Naive thymus-derived CD8-positive, alpha-beta T cell (primary cell): ENCODE measurements at regions not wholly inside any gene's neighbourhood (a gene's known extent, or its start where the extent isn't known, plus 50 kb on each side); places are given as distances from the start of the nearest gene placed in this dataset.

ENCODE experiments used
- ATAC-seq, 2 donors: fragments of 150-1000 bp; cut with Tn5 transposase in 1 of 2; sonication (Bioruptor Pico), chemical (Tn5 transposase) in 1 of 2; 1 replicate in 1 of 2; 2 replicates in 1 of 2; pipeline ENCODE4 v1.10.0; 2021; ENCODE audit warnings: mild to moderate bottlenecking in 2 of 2, moderate library complexity in 2 of 2
- POLR2A ChIA-PET: fragments of 350-600 bp; sonication (Branson Sonifier 250); formaldehyde crosslinking; loops from one replicate; lab custom pipeline; 2021; ENCODE audit warnings: antibody characterized with exemption; lab: Charles Lee
- DNase-seq, 10 donors: peaks; one replicate each; pipeline versions ENCODE4 v3.0.0 to v3.0.0-alpha.2; 2020 to 2022
- H3K27ac Mint-ChIP-seq, 10 donors: one replicate each; pipeline ENCODE4 v1.8.0; 2020 to 2022; ENCODE audit warnings: mild to moderate bottlenecking in 10 of 10, mixed read lengths in 10 of 10, moderate library complexity in 4 of 10, inconsistent platforms in 1 of 10
- H3K27me3 Mint-ChIP-seq, 5 donors: one replicate each; pipeline ENCODE4 v1.8.0; 2021 to 2022; ENCODE audit warnings: mixed read lengths in 5 of 5
- H3K36me3 Mint-ChIP-seq, 3 donors: one replicate each; pipeline ENCODE4 v1.8.0; 2020 to 2022; ENCODE audit warnings: mixed read lengths in 3 of 3, mild to moderate bottlenecking in 2 of 3, inconsistent platforms in 1 of 3
- H3K4me1 Mint-ChIP-seq, 4 donors: one replicate each; pipeline ENCODE4 v1.8.0; 2021 to 2022; ENCODE audit warnings: mixed read lengths in 4 of 4
- H3K4me3 Mint-ChIP-seq, 10 donors: one replicate each; pipeline ENCODE4 v1.8.0; 2020 to 2022; ENCODE audit warnings: mild to moderate bottlenecking in 10 of 10, mixed read lengths in 10 of 10, moderate library complexity in 6 of 10, inconsistent platforms in 1 of 10
- H3K9me3 Mint-ChIP-seq, 9 donors: one replicate each; pipeline ENCODE4 v1.8.0; 2020 to 2022; ENCODE audit warnings: mixed read lengths in 9 of 9, mild to moderate bottlenecking in 3 of 9, inconsistent platforms in 1 of 9, moderate library complexity in 1 of 9

DNA sequence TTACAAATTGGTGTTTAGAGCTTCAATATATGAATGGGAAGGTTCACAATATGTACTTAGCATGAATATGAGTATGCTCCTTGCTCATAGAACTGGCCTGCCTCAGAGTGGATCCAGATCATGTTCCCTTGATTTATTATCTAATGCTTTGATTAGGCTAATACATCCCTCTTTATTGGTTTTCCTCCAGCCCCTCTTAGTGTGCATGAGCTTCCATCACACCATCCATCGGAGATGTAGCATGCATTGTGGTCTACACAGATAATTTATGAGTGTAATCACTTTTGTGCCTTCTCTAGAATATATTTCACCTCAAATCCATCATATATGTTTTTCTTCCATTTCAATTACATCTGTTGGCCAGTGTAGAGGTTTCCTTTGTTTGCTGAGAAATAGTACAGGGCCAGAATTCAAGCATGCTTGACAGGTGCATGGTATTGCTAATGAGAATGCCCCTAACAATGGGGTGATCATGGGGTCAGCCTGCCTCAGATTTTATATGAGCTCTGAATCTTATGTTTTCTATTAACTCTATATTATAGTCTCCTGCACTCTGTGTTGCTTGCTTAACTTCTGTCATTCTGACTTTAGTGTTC is 786.4 kb upstream of the ARPP21 start:
- no peaks in the 10 kb centered on the region for H3K4me1 Mint-ChIP-seq
- ATAC-seq (no peak), DNase-seq (no peak)
- no peaks in the 10 kb centered on the region for H3K36me3 Mint-ChIP-seq
- no peak overlapping the region for H3K27ac Mint-ChIP-seq
- H3K9me3 Mint-ChIP-seq, result peaks cover 0 to 16% (median 0%) of the 10 kb centered on the region in 9 donors
- peaks cover 0 to 4% (median 0%) of the 10 kb centered on the region in 5 donors for H3K27me3 Mint-ChIP-seq
- POLR2A ChIA-PET, result no interaction called here
- H3K4me3 Mint-ChIP-seq, result no peak overlapping the region

DNA sequence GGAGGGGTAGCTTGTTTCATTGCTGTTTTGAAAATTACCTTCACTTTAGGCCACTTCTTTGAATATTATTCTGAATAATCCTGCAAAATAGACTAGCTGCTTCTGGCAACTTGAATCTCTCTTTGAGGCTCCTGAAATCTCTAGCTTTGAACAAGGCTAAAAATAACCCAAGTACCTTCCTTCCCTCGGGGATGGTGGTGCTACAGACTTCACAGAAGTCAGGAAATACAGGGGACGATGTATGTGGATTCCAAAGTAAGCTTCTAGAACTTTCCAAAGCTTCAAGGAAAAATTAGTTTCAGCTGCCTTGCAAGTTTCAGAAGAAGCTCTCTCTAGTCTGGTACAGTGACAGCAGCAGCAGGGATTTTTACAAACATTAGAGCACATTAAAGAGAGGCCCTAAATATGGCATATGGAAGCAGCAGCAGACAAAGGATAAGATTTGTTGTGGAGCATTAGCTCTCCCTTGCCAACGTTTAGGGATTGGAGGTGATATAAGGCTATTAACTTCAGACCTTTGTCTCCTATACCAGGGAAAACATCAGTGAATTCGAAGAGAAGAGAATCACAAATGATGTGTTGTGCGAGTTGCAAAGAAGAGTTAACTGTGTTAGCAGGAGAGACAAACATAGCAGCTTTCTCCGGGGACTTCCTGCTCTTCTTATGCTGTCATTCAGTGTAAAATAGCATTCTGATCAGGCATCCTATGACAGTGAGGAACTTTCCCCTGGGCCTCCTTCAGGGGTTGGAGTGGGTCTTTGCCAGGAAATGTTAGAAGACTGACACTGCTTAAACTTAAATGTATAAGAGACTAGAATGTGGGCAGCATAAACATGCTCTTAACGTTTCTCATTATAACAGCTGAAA is 783.0 kb upstream of the ARPP21 start:
- Mint-ChIP-seq H3K27ac (no peak overlapping the region), H3K27me3 (no peaks in the 10 kb centered on the region), H3K9me3 (peaks cover 0 to 16% (median 0%) of the 10 kb centered on the region in 9 donors), H3K4me1 (no peaks in the 10 kb centered on the region), H3K36me3 (no peaks in the 10 kb centered on the region), H3K4me3 (no peak overlapping the region)
- no peak for DNase-seq
- no peak for ATAC-seq
- POLR2A ChIA-PET, result no interaction called here

DNA sequence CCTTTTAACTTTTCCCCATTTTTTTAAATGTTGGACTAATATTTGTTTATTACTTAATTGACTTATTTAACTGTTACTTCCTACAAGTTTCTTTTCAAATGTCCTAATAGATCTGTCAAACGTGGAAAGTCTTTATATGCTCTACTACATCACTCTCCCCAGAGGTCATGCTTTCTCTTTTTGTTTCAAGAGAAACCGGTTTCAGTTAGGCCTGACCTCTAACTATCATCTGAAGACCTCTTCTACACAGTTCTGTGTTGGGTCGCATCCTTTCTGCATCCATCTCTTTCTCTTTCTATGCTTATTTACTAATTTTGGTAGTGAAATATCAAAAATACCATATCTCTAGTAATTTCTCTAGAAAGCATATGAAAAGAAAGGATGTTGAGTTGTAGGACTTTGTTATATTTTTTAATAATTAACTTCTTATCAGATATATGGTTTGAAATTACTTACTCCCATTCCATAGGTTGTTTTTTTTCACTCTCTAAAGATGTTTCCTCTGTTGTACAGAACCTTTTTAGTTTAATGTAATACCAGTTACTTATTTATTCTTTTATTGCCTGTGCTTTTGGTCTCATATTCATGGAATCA is 781.2 kb upstream of the ARPP21 start:
- DNase-seq (no peak), ATAC-seq (no peak)
- no peak overlapping the region for H3K4me3 Mint-ChIP-seq
- no peak overlapping the region for H3K27ac Mint-ChIP-seq
- no peaks in the 10 kb centered on the region for H3K4me1 Mint-ChIP-seq
- POLR2A ChIA-PET, result no interaction called here
- H3K36me3 Mint-ChIP-seq, result no peaks in the 10 kb centered on the region
- H3K27me3 Mint-ChIP-seq, result no peaks in the 10 kb centered on the region
- H3K9me3 Mint-ChIP-seq, result peaks cover 0 to 6% (median 0%) of the 10 kb centered on the region in 9 donors

DNA sequence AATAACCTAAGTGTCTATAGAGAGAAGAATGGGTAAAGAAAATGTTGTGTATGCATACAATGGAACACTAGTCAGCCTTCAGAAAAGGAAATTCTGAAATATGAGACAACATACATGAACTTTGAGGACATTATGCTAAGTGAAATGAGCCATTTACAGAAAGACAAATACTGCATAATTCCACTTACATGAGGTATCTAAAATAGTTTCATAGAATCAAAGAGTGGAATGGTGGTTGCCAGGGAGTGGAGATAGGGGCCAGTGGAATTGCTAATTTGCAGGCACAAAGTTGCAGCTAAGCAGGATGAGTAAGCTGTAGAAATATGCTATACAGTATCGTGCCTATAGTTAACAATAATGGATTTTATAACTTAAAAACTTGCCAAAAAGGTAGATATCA is 779.6 kb upstream of the ARPP21 start:
- no peak for ATAC-seq
- Mint-ChIP-seq H3K9me3 (no peaks in the 10 kb centered on the region), H3K27me3 (no peaks in the 10 kb centered on the region), H3K4me3 (no peak overlapping the region), H3K36me3 (no peaks in the 10 kb centered on the region), H3K4me1 (peaks cover 0 to 5% (median 0%) of the 10 kb centered on the region in 4 donors), H3K27ac (no peak overlapping the region)
- DNase-seq, result no peak
- POLR2A ChIA-PET, result no interaction called here

DNA sequence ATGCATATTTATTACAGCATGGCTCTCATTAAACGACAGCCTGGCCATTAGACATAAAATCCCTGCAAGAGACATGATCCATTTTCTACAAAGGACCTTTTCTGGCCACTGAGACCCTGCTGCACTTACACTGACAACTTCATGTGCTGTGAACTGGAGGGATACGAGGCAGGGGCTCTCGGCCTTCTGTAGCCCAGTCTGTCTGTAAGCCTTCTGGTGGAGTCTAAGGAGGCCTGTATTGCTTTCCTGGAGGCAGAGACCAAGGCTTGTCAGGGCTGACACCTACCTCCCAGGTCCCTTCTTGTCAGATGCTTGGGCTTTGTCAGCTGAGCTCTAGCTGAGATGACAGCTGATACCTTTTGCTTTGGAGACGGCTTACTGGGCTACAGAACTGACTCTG is 776.9 kb upstream of the ARPP21 start:
- Mint-ChIP-seq H3K27me3 (no peaks in the 10 kb centered on the region), H3K36me3 (no peaks in the 10 kb centered on the region), H3K4me1 (peaks cover 0 to 5% (median 0%) of the 10 kb centered on the region in 4 donors), H3K9me3 (peaks cover 0 to 1% (median 0%) of the 10 kb centered on the region in 9 donors), H3K4me3 (no peak overlapping the region), H3K27ac (no peak overlapping the region)
- POLR2A ChIA-PET, result no interaction called here
- no peak for ATAC-seq
- no peak for DNase-seq

DNA sequence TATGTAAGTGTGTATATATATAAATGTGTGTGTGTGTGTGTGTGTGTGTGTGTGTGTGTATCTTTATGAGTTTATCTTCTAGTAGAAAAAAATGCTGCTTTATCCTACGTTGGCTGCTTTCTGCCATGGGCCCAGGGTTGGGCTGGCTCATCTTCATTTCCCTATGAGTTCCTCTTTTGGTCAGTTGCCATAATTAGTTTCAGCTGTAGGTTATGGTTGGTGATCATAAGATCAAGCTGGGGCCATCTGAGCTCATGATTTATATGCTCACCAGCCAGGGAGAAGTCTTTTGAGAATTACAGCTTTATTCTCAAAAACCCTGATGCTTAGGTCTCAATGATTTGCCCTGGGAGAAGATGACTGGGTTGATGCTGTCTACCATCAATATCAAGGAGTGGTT is 775.8 kb upstream of the ARPP21 start:
- Mint-ChIP-seq H3K4me3 (no peak overlapping the region), H3K4me1 (peaks cover 0 to 5% (median 0%) of the 10 kb centered on the region in 4 donors), H3K36me3 (no peaks in the 10 kb centered on the region), H3K27me3 (peaks cover 0 to 3% (median 0%) of the 10 kb centered on the region in 5 donors), H3K9me3 (peaks cover 0 to 1% (median 0%) of the 10 kb centered on the region in 9 donors), H3K27ac (no peak overlapping the region)
- no peak for ATAC-seq
- POLR2A ChIA-PET, result no interaction called here
- no peak for DNase-seq

DNA sequence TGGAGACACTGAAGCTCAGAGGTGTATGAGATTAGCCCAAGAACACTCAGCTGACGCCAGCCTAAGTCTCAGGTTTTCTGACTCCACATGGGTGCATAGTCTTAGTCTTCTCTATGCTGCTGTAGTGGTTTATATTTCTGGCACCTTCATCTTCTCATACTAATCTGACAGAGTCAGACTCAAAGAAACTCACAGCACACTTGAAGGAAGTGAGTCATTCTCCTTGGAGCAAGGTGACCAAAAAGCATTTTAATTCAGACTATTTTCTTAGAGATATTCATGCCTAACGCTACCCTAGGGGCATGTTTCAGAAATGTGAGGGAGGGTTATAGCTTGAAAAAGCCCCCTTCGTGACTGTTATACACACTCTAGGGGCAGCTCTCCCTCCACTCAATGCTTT is 775.3 kb upstream of the ARPP21 start:
- H3K4me1 Mint-ChIP-seq, result peaks cover 0 to 5% (median 0%) of the 10 kb centered on the region in 4 donors
- H3K9me3 Mint-ChIP-seq, result peaks cover 0 to 1% (median 0%) of the 10 kb centered on the region in 9 donors
- ATAC-seq (no peak), DNase-seq (no peak)
- H3K27me3 Mint-ChIP-seq, result peaks cover 0 to 5% (median 0%) of the 10 kb centered on the region in 5 donors
- no peaks in the 10 kb centered on the region for H3K36me3 Mint-ChIP-seq
- H3K27ac Mint-ChIP-seq, result no peak overlapping the region
- POLR2A ChIA-PET, result no interaction called here
- H3K4me3 Mint-ChIP-seq, result no peak overlapping the region

DNA sequence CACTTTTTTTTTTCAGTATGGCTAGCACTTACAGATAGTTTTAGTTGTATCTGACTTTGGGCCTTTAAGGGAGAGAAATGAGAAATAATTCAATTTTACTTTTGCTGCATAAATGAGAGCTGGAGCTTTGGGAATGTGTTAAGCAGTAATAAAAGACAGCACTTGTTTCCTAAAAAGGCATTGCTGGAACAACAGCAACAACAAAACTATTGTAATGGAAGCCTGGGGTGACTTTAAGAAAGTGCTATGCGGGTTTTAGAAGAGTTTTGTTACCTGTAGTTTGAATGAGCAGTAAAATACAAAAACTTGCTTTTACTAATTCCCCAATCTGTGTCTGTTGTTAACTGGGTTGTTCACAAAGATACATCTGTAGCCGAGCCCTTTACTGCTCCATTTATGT is 774.0 kb upstream of the ARPP21 start:
- H3K36me3 Mint-ChIP-seq, result no peaks in the 10 kb centered on the region
- no peak overlapping the region for H3K27ac Mint-ChIP-seq
- peaks cover 0 to 5% (median 0%) of the 10 kb centered on the region in 4 donors for H3K4me1 Mint-ChIP-seq
- POLR2A ChIA-PET, result no interaction called here
- no peak overlapping the region for H3K4me3 Mint-ChIP-seq
- no peak for ATAC-seq
- no peak for DNase-seq
- H3K9me3 Mint-ChIP-seq, result peaks cover 0 to 1% (median 0%) of the 10 kb centered on the region in 9 donors
- H3K27me3 Mint-ChIP-seq, result peaks cover 0 to 5% (median 0%) of the 10 kb centered on the region in 5 donors

DNA sequence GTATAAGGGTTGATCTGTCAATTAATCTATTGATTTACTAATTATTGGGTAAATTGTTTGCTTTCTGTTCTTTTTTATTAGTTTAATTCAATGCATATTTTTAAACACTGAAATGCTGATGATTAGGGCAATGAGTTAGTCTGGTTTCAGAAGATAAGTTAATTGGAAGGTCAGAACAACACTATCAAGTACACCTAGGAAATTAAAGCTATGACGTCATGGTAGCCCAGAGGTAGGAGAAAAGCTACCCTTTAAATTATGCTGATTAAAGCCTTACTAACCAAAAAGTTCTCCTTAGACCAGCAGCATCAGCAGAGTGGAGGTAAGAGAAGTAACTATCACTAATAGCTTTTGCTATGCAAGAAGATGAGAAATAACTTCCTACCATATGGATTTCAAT is 770.4 kb upstream of the ARPP21 start:
- H3K36me3 Mint-ChIP-seq, result no peaks in the 10 kb centered on the region
- H3K4me1 Mint-ChIP-seq, result no peaks in the 10 kb centered on the region
- POLR2A ChIA-PET, result no interaction called here
- ATAC-seq, result no peak
- H3K27ac Mint-ChIP-seq, result no peak overlapping the region
- H3K27me3 Mint-ChIP-seq, result peaks cover 0 to 5% (median 0%) of the 10 kb centered on the region in 5 donors
- peaks cover 0 to 1% (median 0%) of the 10 kb centered on the region in 9 donors for H3K9me3 Mint-ChIP-seq
- no peak for DNase-seq
- no peak overlapping the region for H3K4me3 Mint-ChIP-seq

DNA sequence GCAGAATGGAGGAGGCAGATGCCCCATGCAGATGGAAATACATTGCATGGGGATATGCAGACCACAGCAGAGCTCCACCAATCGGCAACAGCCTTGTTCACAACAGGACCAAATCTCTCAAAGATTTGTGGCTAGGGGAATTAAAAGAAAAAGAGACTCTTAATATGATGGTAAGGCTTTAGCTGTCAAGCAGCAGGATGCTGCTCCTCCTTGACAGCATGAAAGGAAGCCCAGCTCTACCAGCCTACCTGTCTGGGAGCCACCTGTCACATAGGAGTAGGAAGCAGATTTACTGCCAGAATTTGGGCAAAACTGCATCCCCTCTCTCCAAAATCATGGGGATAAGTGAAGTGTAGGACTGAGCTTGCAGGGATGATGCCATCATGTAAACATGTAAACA is 769.6 kb upstream of the ARPP21 start:
- POLR2A ChIA-PET, result no interaction called here
- no peak overlapping the region for H3K27ac Mint-ChIP-seq
- H3K36me3 Mint-ChIP-seq, result no peaks in the 10 kb centered on the region
- H3K4me1 Mint-ChIP-seq, result no peaks in the 10 kb centered on the region
- H3K4me3 Mint-ChIP-seq, result no peak overlapping the region
- H3K9me3 Mint-ChIP-seq, result peaks cover 0 to 1% (median 0%) of the 10 kb centered on the region in 9 donors
- ATAC-seq (no peak), DNase-seq (no peak)
- H3K27me3 Mint-ChIP-seq, result peaks cover 0 to 5% (median 0%) of the 10 kb centered on the region in 5 donors

DNA sequence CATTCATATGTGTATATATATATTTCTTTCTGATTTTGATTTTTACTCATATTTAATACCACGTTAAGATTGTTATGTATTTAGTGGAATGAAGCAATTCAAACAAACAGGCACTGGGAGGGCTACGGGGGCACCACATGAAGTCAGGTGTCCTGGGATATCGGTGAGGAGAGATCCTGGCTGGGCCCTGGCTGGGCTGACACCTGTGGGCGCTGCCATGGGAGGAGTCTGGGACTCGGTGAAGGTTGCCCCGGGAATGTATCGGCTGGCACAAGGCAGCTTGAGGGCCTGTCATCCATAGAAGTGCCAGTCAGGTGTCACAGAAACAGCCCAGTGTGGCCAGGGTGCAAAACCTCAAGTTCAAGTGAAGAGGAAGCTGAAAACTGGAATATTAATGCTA is 766.9 kb upstream of the ARPP21 start:
- ATAC-seq (no peak), DNase-seq (no peak)
- Mint-ChIP-seq H3K27me3 (peaks cover 0 to 5% (median 0%) of the 10 kb centered on the region in 5 donors), H3K36me3 (no peaks in the 10 kb centered on the region), H3K4me1 (no peaks in the 10 kb centered on the region), H3K4me3 (no peak overlapping the region), H3K27ac (no peak overlapping the region), H3K9me3 (no peaks in the 10 kb centered on the region)
- POLR2A ChIA-PET, result no interaction called here

DNA sequence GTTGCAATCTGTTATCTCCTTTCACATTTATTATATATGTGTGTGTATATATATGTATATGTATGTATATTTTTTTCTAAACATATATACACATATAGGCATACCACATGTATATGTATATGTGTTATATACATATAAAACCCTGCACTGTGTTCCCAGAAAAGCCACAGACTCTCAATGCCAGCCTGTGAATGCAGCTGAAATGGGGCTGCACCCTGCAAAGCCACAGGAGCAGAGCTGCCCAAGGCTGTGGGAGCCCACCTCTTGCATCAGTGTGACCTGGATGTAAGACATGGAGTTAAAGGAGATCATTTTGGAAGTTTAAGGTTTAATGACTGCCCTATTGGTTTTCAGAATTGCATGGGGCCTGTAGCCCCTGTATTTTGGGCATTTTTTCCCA is 762.3 kb upstream of the ARPP21 start:
- Mint-ChIP-seq H3K9me3 (no peaks in the 10 kb centered on the region), H3K27ac (no peak overlapping the region), H3K4me3 (no peak overlapping the region), H3K27me3 (no peaks in the 10 kb centered on the region), H3K36me3 (no peaks in the 10 kb centered on the region), H3K4me1 (no peaks in the 10 kb centered on the region)
- no peak for ATAC-seq
- no peak for DNase-seq
- POLR2A ChIA-PET, result no interaction called here

DNA sequence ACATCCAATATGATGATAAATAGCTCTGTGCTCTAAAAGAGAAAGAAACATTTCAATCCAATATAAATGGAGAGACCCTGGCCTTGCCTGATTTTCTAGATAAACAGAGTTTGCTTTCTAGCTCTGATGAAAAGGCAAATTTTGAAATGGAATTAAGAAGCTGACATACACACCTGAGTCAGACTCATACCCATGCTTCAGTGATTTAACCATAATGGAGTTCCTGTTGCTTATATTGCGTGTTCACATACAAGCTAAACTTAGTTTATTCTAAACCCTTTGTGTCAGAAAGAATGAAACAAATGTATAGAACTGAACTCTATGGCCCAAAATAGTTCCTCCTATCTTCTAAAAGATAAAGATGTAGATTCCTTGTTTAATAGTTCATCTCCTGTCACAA is 760.8 kb upstream of the ARPP21 start:
- Mint-ChIP-seq H3K9me3 (no peaks in the 10 kb centered on the region), H3K4me1 (no peaks in the 10 kb centered on the region), H3K36me3 (no peaks in the 10 kb centered on the region), H3K4me3 (no peak overlapping the region), H3K27ac (no peak overlapping the region), H3K27me3 (no peaks in the 10 kb centered on the region)
- no peak for ATAC-seq
- POLR2A ChIA-PET, result no interaction called here
- no peak for DNase-seq
